22Rv1 (cell line): ENCODE measurements at regions not wholly inside any gene's neighbourhood (a gene's known extent, or its start where the extent isn't known, plus 50 kb on each side); places are given as distances from the start of the nearest gene placed in this dataset.

Source experiments
- H3K27ac ChIP-seq: fragments of 450-650 bp; 2 replicates; pipeline ENCODE4 v1.5.1; 2017
- CTCF ChIP-seq: fragments of 450-650 bp; IDR thresholded peaks from 2 replicates; pipeline ENCODE4 v1.5.1; 2017; ENCODE audit warnings: mild to moderate bottlenecking
- ZFX ChIP-seq: fragments of 450-650 bp; IDR thresholded peaks from 2 replicates; pipeline ENCODE4 v1.6.1; 2017; ENCODE audit warnings: antibody characterized with exemption, borderline replicate concordance

GRCh38 chr2:144082777-144083176, 437.1 kb downstream of the ZEB2 start:
- no peak overlapping the region for H3K27ac ChIP-seq
- TF ChIP-seq CTCF (no peak), ZFX (no peak)

GRCh38 chr2:144082327-144082726, 437.6 kb downstream of the ZEB2 start:
- TF ChIP-seq ZFX (no peak), CTCF (no peak)
- H3K27ac ChIP-seq = no peak overlapping the region

GRCh38 chr2:144081272-144081671, 438.6 kb downstream of the ZEB2 start:
- no peak overlapping the region for H3K27ac ChIP-seq
- TF ChIP-seq CTCF (no peak), ZFX (no peak)

GRCh38 chr2:144079803-144080202, 440.1 kb downstream of the ZEB2 start:
- no peak overlapping the region for H3K27ac ChIP-seq
- TF ChIP-seq ZFX = no peak
- TF ChIP-seq CTCF = no peak

- H3K27ac ChIP-seq = no peak overlapping the region
- TF ChIP-seq ZFX (no peak), CTCF (no peak)
Measured at GRCh38 chr2:144078802-144079724, 440.9 kb downstream of the ZEB2 start.

GRCh38 chr2:144078106-144078505, 441.8 kb downstream of the ZEB2 start:
- H3K27ac ChIP-seq = no peak overlapping the region
- TF ChIP-seq CTCF = no peak
- no peak for TF ChIP-seq ZFX

GRCh38 chr2:144074450-144074849, 445.5 kb downstream of the ZEB2 start:
- TF ChIP-seq ZFX (no peak), CTCF (no peak)
- no peak overlapping the region for H3K27ac ChIP-seq
